Prostate gland (tissue), 2 donors: ENCODE measurements at regions not wholly inside any gene's neighbourhood (a gene's known extent, or its start where the extent isn't known, plus 50 kb on each side); places are given as distances from the start of the nearest gene placed in this dataset.

ENCODE experiments used
- CTCF ChIP-seq, 4 experiments: fragments of 200-600 bp in 2 of 4; fragments of 450-650 bp in 2 of 4; sonication (generic) in 2 of 4; IDR thresholded peaks; 1 replicate in 3 of 4; 2 replicates in 1 of 4; pipeline ENCODE4 v1.5.1; 2016 to 2019; ENCODE audit warnings: antibody characterized with exemption in 4 of 4, mild to moderate bottlenecking in 2 of 4, moderate library complexity in 2 of 4
- POLR2A ChIP-seq: fragments of 450-650 bp; IDR thresholded peaks from one replicate; pipeline ENCODE4 v1.6.1; 2016; ENCODE audit warnings: antibody characterized with exemption, mild to moderate bottlenecking

- TF ChIP-seq CTCF (IDR thresholded peaks at IDR 0.05) (no peak), POLR2A (no peak)
These were observed 272.3 kb upstream of the WWC1 start for GRCh38 chr5:168019143-168019542.
